ENCODE measurements at regions not wholly inside any gene's neighbourhood (a gene's known extent, or its start where the extent isn't known, plus 50 kb on each side); places are given as distances from the start of the nearest gene placed in this dataset.
"Not testable (repeated sequence)": the region's sequence is repeated elsewhere in the genome, so short reads cannot be mapped to it uniquely, and the experiment has no call there.

DNA sequence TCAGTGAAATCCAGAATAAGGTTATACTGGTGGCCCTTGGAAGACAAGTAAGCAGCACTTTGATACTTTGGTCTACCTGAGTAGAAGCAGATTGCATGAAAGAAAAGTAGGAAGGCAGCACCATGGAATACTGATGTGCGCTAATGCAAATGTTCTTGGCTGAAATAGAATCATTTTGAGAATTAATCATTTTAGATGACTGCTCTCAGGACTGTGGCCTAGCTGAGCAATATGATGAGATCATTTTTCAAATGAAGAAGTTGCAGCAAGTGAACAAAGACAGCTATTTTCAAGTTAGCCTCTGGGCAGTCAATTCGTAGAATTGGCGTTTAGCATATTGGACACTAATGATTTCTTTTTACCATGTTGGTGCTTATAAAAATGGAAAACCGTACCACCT is 483.5 kb downstream of the TMEM232 start:
- no peak for DNase-seq (ENCODE audit: low read depth in 2 of 2)

DNA sequence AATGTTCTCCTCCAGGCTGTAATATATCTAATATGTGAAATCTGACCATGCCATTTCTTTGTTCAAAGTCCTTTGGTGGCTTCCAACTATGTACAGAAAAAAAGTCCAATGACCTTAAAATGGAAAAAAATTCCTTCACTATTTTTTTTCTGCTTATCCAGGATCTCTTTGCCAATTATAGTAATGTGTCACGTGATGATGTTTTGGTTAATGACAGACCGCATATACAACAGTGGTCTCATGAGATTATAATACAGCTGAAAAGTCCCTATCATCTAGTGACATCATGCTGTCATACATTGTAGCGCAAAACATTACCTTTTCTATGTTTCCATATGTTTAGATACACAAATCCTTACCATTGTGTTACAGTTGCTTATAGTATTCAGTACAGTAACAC is 477.6 kb downstream of the TMEM232 start:
- DNase-seq (ENCODE audit: low read depth in 2 of 2), result no peak

DNA sequence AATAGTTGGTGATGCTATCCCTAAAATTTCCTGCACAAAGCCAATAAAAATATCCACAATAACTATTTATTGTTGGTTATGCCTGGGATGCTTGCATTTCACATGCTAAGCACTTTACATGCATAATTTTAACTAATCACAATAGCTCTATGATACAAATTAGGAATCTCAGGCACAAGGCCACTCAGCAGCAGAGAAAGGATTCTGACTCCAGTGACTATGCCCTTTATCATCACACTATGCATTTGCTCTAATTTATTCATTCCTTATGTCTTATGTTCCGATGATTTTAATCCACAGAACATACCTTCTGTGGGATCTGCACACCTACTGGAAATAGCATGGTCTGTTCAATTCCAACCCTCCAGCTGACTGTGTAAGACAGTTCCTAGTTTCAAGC is 476.1 kb downstream of the TMEM232 start:
- DNase-seq (ENCODE audit: low read depth in 2 of 2), result no peak

DNA sequence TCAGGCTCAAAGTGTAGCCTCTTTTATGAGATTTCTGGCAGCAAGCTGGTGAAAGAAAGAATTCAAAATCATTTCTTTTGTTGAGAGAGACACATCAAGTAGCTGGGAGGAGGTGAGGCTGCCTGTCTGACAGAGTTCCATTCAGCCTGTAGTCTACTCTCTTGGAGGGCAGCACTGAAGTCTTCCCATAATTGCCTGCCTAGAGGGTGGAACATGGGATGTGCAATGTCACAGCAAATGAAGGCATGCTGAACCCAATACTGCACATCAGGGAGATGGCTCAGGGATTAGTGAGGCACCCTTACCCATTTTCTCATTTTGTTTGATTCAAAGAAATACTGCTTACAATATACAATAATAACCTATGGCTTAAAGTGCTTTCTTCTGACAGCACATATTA is 475.7 kb downstream of the TMEM232 start:
- no peak for DNase-seq (ENCODE audit: low read depth in 2 of 2)

DNA sequence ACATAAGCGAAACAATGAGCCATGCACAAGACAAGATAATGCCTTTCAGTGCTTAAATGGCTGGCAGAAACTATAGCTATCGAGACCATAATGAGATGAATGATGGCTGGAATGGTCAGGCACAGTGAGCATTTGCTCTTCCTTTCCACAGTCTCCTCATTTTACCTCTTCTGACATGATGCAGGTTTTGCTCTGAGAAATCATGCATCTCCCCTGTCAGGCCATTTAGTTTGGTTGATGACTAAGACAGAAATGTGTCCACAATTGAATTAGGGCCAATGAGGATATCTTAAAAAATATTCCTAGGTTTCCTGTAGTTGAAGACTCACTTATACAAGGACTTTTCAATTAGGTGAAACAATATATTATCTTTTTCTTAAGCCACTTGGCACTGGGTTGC is 475.1 kb downstream of the TMEM232 start:
- no peak for DNase-seq (ENCODE audit: low read depth in 2 of 2)

DNA sequence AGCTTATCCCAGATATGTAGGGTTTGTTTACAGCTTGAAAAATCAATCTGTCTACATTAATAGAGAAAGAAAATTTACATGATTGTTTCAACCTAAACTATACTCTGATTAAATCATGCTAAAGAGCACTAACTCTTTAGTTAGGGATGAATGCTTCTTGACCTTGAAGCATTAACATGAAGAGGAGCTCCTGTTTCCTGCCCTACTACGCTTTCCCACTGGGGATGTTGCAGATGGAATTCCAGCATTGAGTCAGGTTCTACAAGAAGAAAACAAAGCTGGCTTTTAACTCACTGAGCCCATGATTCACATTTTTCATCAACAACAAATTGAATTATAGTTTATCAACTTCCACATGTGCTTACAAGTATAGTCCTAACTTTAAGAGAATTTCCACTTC is 471.3 kb downstream of the TMEM232 start:
- no peak for DNase-seq (ENCODE audit: low read depth in 2 of 2)

DNA sequence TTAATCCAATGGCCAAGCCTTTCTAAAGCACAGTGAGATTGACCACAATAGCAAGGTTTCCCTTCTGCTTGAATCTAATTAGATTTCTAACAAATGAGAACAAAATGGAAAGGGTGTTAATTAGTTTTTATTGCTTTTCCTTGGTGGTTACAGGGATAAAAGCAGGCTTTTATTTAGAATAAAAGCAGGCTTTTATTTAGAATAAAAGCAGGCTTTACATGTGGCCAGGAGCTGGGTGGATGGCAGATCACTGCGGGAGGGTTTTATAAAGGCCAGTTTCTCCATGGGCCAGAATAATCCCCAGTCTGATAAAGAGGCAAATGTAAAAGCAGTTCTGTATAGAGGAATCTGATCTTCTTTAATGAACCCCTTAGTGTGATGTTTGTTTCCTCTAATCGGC is 470.2 kb downstream of the TMEM232 start:
- no peak for DNase-seq (ENCODE audit: low read depth in 2 of 2)

DNA sequence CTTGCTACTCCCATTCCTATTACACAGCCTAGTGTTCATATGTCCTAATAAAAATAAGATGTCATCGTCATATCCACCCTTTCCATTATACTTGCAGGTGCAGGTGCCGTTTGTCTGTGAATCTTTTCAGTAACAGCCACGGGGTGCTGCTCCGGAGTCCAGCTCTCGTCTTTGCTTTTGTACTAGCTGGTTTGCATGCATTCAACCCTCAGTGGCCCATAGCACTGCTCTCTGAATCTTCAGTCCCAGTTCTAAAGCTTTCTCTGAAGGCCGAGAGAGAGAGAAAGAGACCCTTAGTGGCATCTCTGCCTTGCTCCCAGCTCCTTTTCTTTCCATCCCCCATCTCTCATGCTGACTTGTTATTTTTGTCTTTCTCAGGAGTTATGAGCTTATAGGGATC is 468.5 kb downstream of the TMEM232 start:
- no peak for DNase-seq (ENCODE audit: low read depth in 2 of 2)

DNA sequence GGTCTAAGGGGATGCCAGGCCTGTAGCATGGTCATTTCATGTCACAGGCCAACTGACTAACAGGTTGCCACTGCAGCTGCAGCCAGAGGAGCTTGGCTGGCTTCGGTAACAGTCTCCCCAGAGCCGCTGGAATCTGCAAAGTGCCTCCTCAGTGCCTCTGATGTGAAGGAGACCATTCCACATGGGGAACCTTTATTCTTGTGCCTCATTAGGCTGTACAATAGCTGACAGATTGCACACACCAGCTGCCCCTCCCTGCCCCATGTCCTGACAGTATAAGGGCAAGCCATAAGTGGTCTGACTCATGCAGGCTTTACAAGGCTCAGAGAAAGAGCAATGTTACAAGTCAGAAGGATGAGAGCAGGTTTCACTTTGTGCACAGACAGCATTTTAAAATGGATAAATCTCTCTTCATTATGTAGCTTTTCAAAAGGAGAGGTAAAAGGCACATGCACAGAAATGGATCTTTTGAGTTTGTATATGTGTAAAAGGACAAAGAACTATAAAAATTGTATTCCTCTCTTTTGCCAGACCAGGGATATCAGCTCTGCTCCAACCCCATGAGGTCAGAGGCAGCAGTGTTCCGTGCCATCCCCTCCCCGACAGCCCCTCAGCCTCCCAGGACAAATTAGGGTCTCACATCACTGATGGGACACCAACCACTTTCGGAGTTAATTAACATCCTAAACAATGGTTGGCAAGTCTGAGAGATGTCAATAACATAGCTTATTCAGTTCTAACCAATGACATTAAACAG is 467.8 kb downstream of the TMEM232 start:
- DNase-seq (ENCODE audit: low read depth in 2 of 2), result no peak

DNA sequence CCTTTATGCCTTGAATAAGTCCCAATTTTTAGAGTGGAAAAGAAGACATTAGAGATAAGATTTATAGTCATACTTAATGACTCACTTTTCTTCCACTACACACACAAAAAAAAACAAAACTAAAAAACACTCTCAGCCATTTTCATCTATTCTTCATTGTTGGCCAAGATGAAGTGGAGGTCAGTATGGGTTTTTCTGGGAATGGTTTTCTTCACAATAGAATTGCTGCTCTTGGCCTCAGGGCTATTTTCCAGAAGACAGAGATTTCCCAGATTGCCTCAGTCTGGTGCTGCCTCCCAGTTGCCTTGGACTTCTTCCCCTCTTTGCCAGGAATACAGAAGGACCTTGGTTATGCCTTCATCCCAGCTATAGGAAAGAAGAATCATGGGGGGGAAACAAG is 463.7 kb downstream of the TMEM232 start:
- DNase-seq (ENCODE audit: low read depth in 2 of 2), result no peak

DNA sequence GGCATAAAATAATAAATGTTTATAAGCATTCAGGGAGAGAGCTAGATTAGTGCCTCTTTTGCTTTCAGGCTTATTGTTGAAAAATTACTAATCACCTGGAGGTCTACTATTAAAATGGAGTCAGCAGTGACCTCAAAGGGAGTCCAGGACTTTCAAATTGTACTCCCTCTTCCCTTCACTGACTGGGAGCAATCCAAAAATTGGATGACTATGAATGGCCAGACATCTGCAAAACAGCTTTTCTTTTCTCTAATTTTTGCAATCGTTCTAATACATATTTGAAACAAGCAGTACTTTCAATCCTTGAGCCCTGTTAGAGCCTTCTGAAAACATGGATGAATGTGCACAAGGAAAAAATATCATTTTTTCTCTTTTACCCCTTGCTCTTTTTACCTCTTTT is 461.8 kb downstream of the TMEM232 start:
- no peak for DNase-seq (ENCODE audit: low read depth in 2 of 2)

DNA sequence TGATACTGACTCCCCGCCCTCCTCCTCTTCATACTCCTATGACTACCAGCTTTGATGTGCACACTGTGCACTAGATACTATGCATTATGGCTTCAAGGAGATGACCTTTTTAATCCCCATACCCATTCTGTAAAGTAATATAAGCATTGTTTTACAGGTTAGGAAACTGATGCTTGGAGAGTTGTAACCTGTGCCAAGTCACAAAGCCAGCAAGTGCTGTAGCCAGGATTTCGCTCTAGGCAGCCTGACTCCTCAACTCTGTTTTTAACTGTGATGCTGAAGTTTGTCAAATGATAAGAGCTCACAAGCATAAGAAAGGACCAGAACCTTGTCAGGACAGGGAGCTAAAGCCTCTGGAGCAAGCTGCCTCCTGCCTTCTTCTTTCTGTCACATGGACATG is 461.3 kb downstream of the TMEM232 start:
- DNase-seq (ENCODE audit: low read depth in 2 of 2), result no peak

DNA sequence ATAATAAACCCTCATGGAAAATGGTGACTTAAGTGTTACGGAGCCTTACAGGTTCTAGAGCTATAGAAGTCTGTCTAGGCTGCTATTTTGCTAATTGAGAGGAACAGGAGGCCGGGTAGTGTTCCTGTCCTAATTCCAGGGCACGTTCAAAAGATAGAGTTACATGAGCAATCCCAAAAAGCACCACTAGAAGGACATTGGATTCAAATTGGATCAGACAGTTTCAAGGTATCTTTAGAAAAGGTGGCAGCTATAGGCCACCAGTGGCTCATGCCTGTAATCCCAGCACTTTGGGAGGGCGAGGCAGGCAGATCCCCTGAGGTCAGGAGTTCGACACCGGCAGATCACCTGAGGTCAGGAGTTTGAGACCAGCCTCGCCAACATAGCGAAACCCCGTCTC is 458.8 kb downstream of the TMEM232 start:
- DNase-seq (ENCODE audit: low read depth in 2 of 2), result no peak

DNA sequence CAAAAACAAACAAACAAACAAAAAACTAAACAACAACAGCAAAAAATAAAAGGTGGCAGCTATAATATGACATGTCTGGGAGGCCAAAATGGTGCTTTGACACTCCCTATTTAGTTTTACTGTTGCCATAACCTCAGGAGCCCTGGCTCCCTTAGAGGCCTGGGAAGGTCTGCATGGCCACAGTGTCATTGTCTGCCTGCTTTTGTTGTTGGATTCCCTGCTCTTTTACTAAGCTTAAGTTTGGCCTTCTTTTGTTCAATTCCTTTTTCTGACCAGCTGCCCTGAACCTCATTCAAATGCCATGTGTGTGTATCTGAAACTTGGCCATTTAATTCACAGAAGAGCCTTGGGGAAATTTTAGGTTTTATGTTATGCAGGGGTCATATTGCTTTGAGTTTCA is 458.2 kb downstream of the TMEM232 start:
- no peak for DNase-seq (ENCODE audit: low read depth in 2 of 2)

DNA sequence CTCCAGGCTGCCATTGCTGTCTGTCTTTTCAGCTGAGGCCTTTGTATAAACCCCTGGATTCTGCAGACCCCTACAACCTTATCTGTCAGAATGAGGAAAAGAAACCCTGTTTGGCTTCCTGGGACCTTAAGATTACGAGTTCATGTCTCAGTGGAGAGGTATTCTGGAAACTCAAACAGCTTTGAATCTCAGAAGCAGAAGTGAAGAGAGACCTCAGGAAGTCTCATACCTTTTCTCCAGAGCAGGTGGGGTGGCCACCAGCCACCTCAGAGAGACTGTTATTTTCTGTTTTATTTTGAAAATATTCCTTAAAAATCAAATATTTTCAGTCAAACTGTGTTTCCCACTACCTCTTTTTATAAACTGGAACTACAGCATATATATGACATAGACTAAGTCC is 457.5 kb downstream of the TMEM232 start:
- no peak for DNase-seq (ENCODE audit: low read depth in 2 of 2)

DNA sequence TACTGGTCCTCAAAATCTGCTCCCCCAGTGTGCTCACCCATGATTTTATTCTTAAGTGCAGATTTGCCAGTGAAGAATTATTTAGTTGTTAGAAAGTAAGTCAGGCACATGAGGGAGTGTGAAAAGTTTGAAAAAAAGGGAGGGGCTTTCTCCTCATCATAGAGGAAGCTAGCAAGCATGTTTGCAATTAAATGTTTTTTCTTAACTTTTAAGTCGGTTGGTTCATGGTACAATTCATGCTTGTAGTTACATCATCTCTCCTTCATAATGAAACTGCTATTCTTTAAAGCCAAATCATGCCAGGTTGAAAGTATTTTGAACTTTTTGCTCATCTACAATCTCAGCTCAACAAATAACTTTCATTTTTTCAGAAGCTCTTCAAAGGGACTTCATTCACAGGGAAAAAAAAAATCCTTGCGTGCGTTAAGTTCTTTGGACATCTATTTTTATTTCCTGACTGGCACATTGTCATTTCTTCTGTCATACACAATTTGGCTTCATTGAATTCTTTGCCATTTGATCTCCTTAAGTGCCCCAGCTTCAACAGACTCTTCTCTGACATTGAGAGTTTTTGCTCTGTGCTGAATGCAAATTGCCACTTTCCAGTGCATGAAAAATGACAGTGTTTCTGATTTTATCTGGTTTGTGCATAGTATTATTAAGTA is 456.9 kb downstream of the TMEM232 start:
- DNase-seq (ENCODE audit: low read depth in 2 of 2), result peak in 1 of 2 experiments; percentile 44

DNA sequence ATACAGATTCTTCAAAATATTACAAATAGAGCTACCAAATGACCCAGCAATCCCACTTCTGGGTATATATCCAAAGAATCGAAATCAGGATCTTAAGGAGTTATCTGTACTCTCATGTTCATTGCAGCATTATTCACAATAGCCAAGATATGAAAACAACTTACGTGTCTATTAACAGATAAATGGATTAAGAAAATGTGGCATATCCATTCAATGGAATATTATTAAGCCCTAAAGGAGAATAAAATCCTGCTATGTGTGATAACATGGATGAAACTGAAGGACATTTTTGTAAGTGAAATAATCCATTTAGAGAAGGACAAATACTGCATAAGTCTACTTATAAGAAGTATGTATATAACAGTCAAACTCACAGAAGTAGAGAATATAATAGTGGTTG is 450.6 kb downstream of the TMEM232 start:
- DNase-seq (ENCODE audit: low read depth in 2 of 2), result no peak

DNA sequence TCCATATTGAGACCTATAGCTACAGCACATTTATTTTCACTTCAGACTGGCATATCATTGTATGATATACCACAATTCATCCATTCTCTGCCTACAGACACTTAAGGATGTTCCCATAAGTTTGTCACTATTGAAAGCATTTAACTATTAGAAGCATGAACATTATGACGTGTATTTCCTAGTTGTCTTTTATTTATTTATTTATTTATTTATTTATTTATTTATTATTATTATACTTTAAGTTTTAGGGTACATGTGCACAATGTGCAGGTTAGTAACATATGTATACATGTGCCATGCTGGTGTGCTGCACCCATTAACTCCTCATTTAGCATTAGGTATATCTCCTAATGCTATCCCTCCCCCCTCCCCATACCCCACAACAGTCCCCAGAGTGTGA is 448.0 kb downstream of the TMEM232 start:
- DNase-seq (ENCODE audit: low read depth in 2 of 2), result not testable (repeated sequence)

DNA sequence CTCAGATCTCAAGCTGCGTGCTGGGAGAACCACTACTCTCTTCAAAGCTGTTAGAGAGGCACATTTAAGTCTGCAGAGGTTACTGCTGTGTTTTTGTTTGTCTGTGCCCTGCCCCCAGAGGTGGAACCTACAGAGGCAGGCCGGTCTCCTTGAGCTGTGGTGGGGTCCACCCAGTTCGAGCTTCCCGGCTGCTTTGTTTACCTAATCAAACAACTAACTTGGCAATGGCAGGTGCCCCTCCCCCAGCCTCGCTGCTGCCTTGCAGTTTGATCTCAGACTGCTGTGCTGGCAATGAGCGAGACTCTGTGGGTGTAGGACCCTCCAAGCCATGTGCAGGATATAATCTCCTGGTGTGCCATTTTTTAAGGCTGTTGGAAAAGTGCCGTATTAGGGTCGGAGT is 442.4 kb downstream of the TMEM232 start:
- not testable (repeated sequence) for DNase-seq (ENCODE audit: low read depth in 2 of 2)

DNA sequence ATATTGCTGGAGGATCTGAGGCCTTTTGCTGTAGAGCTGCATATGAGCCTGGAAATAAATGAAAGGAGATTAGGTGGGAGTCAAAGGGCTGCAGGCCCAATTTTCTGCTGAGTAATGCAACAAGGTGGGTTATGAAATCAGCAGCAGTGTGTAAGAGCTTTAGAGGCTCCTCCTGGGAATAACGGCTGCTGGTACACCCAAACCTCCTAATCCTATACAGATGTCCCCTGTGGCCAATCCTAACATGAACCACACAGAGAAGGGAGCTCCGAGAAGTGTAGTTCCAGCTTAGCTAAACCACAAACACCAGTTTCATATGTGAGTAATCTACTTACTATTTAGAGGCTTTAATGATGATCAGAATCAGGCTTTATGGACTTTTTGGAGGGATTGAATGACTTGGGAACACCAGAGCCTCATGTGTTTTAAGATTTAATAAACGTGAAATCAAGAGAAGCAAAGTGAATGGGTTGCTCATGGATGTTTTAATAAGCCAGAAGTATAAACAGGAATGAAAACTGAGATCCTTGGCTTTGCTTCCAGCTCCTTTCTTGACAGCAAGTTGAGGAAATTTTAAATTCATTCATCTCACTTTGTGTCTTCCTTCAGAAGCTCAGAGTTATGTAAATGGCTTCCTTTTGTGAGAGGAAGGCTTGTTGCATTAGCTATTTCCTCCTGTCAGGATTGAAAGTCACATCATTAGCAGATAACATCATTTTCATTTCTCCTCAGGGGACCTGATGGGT is 437.5 kb downstream of the TMEM232 start:
- DNase-seq (ENCODE audit: low read depth in 2 of 2), result peak; percentile 100

DNA sequence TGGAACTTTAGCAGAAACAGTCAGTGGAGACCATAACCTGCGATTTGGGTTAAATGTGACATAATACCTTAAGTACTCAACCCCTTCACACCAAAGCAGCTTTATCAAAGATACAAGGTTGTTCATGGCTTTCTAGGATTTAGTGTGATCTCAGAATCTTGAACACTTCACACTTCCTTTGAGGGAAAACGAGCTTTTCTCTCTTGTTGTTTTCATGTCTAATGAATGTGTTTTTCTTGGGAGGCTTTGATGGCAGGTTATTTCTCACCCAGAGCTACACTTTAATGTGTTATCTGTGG is 437.0 kb downstream of the TMEM232 start:
- DNase-seq (ENCODE audit: low read depth in 2 of 2), result no peak

DNA sequence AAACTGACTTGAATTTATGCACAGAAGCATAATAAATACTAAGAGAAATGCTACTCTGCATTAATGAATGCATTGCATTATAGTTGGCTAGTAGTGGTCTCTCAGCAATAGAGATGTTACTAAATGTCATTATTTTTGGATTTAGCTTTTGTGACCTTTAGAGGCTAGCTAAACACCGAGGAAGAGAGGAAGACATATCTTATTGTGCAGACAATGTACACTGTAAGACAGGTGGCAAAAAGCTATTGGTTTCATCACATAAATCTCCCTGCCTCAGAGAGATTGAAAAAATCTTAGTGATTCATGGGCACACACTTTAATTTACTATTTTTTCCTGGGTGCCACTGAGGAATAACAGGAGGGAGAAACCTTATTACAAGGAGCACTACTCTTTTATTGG is 435.9 kb downstream of the TMEM232 start:
- no peak for DNase-seq (ENCODE audit: low read depth in 2 of 2)

DNA sequence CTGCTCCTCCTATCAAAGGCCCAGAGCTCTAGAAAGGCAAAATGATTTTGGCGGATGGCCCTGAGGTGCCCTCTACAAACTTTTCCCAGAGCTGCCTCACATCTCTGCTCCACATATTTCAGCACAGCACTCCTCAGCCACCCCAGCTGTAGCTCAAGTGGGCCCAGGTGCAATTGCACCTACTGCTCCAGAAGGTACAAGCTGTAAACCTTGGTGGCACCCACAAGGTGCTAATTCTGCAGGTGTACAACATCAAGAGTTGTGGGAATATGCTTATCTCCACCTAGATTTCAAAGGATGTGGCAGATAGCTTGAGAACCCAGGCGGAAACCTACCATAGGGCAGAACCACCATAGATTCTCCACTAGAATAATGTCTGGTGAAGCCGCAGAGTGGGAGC is 432.2 kb downstream of the TMEM232 start:
- DNase-seq (ENCODE audit: low read depth in 2 of 2), result no peak
